Type B pancreatic cell (in vitro differentiated cells): ENCODE measurements at regions not wholly inside any gene's neighbourhood (a gene's known extent, or its start where the extent isn't known, plus 50 kb on each side); places are given as distances from the start of the nearest gene placed in this dataset.

Source experiments
- DNase-seq: peaks from one replicate; pipeline ENCODE4 v3.0.0; 2021; ENCODE audit warnings: mixed read lengths; ENCODE audit not compliant: unreplicated experiment; ENCODE audit errors: extremely low spot score
- H3K27ac Mint-ChIP-seq: 2 replicates; pipeline ENCODE4 v1.8.0; 2021; ENCODE audit warnings: mild to moderate bottlenecking, mixed read lengths
- H3K27me3 Mint-ChIP-seq: 2 replicates; pipeline ENCODE4 v1.8.0; 2021; ENCODE audit warnings: mixed read lengths
- H3K36me3 Mint-ChIP-seq: 2 replicates; pipeline ENCODE4 v1.8.0; 2021; ENCODE audit warnings: mixed read lengths
- H3K4me1 Mint-ChIP-seq: one replicate; pipeline ENCODE4 v1.8.0; 2021; ENCODE audit warnings: mixed read lengths; ENCODE audit not compliant: unreplicated experiment
- H3K4me3 Mint-ChIP-seq: 2 replicates; pipeline ENCODE4 v1.8.0; 2021; ENCODE audit warnings: mild to moderate bottlenecking, mixed read lengths
- H3K9me3 Mint-ChIP-seq: 2 replicates; pipeline ENCODE4 v1.8.0; 2021; ENCODE audit warnings: mixed read lengths
- TF ChIP-seq, protein P1 (sequence below): fragments of 200-600 bp; sonication (generic); conservative IDR thresholded peaks from 2 replicates; pipeline ENCODE4 v1.5.0; 2021; ENCODE audit warnings: antibody characterized with exemption, mild to moderate bottlenecking

DNA sequence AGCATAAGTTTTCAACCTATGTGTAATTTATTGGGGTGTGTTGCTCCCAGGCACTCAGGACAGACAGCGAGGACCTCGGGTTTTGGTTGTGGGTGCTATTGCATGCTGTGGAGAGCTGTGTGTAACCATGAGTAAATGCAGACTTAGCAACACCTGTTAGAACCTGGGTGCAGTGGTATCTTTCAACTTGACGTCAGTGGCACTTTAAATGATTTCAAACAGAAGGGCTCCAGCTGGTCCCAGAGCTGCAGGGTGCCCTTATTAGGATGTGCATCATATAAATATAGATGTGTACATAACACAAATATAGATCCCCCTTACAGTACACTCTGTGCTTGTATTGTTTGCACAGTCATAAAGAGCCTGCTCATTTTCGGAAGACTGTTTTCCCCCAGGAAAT, 228.3 kb upstream of the IRS2 start:
- DNase-seq, result no peak

DNA sequence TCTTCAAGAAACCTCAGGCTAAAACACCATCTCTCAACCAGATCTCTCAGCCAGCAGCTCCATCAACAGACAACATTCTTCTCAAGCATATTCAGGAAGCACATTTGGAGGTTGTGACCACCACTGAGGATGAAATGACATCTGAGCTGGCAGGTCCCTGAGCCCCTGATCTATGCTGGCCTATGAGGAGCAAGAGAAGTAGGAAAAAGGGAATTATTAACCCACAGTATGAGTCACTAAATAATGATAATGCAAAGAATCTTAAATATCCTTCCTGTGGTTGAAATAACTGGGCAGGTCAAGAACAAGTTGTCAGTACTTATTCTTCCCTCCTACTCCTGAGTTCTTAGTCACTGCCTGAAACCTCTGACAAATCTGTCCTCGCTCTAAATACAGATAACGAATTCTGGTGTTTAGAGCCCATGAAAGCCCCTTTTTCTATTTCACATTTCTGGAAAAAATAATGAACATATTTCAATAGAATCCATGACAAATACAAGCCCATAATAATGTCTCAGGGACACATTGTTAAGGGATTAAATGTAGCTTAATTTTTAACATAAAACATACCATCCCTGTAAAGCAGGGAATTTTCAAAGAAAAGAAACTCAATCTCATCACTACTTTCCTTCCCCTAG, 225.8 kb upstream of the IRS2 start:
- Mint-ChIP-seq H3K27me3 (peaks cover 3% of the 10 kb centered on the region), H3K36me3 (no peaks in the 10 kb centered on the region), H3K4me3 (no peak overlapping the region), H3K9me3 (no peaks in the 10 kb centered on the region), H3K4me1 (peaks cover 28% of the 10 kb centered on the region), H3K27ac (peak overlapping the region; percentile 54)
- DNase-seq, result no peak
- TF ChIP-seq, protein P1, sequence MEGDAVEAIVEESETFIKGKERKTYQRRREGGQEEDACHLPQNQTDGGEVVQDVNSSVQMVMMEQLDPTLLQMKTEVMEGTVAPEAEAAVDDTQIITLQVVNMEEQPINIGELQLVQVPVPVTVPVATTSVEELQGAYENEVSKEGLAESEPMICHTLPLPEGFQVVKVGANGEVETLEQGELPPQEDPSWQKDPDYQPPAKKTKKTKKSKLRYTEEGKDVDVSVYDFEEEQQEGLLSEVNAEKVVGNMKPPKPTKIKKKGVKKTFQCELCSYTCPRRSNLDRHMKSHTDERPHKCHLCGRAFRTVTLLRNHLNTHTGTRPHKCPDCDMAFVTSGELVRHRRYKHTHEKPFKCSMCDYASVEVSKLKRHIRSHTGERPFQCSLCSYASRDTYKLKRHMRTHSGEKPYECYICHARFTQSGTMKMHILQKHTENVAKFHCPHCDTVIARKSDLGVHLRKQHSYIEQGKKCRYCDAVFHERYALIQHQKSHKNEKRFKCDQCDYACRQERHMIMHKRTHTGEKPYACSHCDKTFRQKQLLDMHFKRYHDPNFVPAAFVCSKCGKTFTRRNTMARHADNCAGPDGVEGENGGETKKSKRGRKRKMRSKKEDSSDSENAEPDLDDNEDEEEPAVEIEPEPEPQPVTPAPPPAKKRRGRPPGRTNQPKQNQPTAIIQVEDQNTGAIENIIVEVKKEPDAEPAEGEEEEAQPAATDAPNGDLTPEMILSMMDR, result no peak

More for the DNA sequence above, 228.3 kb upstream of the IRS2 start:
- Mint-ChIP-seq H3K36me3 (no peaks in the 10 kb centered on the region), H3K27me3 (peaks cover 7% of the 10 kb centered on the region), H3K9me3 (no peaks in the 10 kb centered on the region), H3K4me3 (no peak overlapping the region), H3K27ac (no peak overlapping the region), H3K4me1 (peaks cover 24% of the 10 kb centered on the region)
- TF ChIP-seq, protein P1, result no peak

DNA sequence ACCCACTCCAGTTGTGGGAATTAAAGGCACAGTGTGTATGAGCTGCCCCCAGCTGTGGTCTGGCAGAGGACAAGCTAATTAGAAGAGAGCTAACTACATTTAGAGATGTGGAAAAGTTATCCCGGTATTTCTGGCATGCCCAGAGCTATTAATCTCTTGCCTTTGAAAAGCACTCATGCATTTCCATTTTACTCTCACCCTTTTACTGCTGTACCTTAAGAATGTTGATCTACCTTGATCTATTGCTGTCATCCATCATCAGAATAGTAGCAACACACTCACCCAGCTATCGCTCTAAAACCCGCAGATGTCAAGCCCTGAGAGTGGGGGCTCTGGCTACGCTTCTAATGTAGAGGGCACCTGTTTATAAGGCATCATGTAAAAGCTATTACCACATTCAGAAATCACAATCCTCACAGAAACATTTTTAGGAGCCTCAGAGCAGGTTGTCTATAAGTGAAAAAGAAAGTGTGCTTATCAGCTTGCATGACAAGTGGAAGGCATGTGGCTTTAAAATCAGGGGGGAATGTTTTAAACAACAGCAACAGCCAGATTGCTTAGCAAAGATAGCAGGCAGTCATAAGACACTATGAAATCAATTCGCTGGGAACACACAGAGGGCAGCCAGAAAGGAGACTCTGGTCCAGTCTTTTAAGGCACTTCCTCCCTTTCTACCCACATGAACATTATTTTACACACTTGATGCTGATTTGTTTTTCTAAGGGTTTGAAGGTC, 224.2 kb upstream of the IRS2 start:
- Mint-ChIP-seq H3K4me1 (peaks cover 28% of the 10 kb centered on the region), H3K27ac (no peak overlapping the region), H3K36me3 (no peaks in the 10 kb centered on the region), H3K27me3 (peaks cover 3% of the 10 kb centered on the region), H3K9me3 (no peaks in the 10 kb centered on the region), H3K4me3 (peak overlapping the region; percentile 5)
- TF ChIP-seq, protein P1, result no peak
- no peak for DNase-seq

DNA sequence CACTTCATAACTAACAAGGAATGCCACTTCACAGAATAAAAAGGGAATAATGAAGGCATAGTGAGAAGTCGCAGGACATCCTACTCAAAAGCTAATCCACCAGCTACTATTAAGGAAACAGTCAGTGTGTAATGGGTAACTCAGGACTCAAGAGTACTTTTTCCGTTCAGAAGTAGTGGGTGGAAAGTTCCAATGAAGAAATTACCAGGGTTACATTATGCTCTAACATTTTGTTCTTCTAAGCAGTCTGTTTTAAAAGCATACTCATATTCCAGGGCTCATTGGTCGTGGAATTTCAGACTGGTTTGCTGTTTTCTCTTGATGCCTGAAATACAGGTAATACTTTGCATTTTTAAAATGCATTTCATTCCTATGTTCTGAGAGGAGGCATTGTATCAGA, 222.4 kb upstream of the IRS2 start:
- no peak overlapping the region for H3K4me3 Mint-ChIP-seq
- no peak for DNase-seq
- H3K27ac Mint-ChIP-seq, result no peak overlapping the region
- H3K4me1 Mint-ChIP-seq, result peaks cover 28% of the 10 kb centered on the region
- H3K36me3 Mint-ChIP-seq, result no peaks in the 10 kb centered on the region
- peaks cover 3% of the 10 kb centered on the region for H3K27me3 Mint-ChIP-seq
- no peaks in the 10 kb centered on the region for H3K9me3 Mint-ChIP-seq
- TF ChIP-seq, protein P1, result no peak

DNA sequence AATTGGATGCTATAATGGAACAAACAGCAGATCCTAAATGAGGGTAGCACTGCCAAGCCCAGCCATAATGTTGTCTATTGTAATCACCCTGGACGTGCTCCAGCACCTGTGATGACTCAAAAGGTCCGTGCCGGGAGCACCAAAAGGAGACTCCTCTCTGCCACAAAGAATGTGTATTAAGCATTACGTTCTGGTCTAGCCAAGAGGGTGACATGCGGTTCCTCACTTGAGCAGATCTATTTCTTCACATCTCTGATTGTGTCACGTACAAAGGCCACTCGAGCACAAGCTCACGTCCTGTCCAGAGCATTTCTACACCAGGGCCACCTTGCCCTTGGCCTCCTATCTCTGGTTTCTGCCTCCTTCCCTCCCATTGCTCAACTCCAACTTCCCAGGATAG, 219.9 kb upstream of the IRS2 start:
- TF ChIP-seq, protein P1, result no peak
- Mint-ChIP-seq H3K9me3 (peaks cover 3% of the 10 kb centered on the region), H3K36me3 (no peaks in the 10 kb centered on the region), H3K27me3 (peaks cover 9% of the 10 kb centered on the region), H3K4me3 (no peak overlapping the region), H3K27ac (no peak overlapping the region), H3K4me1 (peaks cover 13% of the 10 kb centered on the region)
- DNase-seq, result no peak
